ENCODE measurements at regions not wholly inside any gene's neighbourhood (a gene's known extent, or its start where the extent isn't known, plus 50 kb on each side); places are given as distances from the start of the nearest gene placed in this dataset.
"Not testable (repeated sequence)": the region's sequence is repeated elsewhere in the genome, so short reads cannot be mapped to it uniquely, and the experiment has no call there.

DNA sequence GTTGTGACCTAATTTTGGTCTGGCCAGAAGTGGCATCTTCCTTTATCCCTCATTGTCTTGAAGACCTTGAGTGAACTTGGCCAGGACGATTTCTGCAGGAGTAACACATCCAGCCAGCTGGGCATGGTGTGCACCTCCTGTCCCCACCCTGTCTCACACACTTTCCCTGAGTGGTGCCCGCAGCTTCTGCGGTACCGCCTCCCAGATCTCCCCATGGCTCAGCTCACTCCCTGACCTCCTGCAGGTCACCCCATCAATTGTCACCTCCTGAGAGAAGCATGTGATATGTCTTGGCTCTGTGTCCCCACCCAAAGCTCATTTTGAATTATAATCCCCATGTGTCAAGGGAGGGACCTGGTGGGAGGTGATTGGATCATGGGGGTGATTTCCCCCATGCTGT is 50.2 kb upstream of the TP53I11 start:
- DNase-seq: no peak

DNA sequence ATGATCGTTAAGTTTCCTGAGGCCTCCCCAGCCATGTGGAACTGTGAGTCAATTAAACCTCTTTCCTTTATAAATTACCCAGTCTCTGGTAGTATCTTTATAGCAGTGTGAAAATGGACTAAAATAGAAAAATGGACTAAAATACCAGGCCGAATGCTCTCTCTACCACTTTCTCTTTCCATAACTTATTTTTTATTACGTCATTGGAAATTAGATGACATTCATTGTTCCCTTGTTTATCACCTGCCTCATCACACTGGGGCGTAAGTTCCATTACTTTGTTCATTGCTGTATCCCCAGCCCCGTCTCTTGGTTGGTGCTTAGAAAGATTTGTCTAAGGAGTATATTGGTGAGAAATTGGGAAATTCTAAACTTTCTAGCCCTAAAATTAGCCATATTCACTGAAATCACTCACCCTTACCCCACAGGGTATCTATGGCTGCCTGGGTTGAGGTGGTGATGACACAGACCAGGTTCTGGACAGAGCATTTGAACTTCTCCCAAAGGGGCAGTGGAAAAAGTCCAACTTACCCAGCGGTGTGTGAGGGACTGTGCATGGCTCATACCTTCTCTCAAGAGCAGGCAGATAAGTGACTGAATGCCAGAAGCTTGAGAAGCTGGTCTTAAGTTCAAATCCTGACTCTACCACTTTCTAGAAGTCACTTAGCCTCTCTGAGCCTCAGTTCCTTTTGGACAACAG is 50.9 kb upstream of the TP53I11 start:
- no peak for DNase-seq

DNA sequence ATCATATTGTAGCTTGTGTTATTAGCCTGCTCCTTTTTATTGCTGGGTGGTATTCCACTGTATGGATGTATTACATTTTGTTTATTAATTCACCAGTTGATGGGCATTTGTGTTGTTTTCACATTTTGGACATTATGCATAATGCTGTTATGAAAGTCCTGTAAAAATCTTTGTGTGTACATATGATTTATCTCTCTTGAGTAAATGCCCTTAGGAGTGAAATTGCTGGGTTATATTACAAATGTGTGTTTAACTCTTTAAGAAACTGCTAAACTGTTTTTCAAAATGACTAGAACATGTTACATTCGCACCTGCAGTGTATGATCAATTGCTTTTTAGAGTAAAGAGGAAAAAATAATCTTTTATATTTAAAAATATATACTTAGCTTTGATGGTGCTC is 54.4 kb upstream of the TP53I11 start:
- DNase-seq: no peak

DNA sequence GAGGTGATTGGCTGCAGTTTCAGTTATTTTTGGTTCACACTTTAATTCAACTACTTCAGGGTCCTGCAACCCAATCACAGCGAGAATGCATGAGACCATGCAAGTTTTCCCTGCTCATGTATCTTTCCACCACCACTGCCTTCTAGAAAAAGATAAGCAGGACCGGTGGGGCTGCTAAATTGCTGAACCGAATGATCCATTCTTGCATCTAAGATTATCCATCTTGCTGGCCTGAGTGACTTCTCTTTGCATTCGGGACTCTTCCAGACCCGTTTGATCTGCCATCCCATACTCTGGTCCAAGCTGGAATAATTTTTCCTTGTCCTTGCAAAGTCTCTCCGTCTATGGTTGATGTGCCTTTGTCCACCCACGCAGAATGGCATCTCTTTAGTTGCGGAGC is 56.3 kb upstream of the TP53I11 start:
- DNase-seq: no peak

DNA sequence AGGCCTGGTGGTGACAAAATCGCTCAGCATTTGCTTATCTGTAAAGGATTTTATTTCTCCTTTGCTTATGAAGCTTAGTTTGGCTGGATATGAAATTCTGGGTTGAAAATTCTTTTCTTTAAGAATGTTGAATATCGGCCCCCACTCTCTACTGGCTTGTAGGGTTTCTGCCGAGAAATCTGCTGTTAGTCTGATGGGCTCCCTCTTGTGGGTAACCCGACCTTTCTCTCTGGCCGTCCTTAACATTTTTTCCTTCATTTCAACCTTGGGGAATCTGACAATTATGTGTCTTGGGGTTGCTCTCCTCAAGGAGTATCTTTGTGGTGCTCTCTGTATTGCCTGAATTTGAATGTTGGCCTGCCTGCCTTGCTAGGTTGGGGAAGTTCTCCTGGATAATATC is 65.3 kb upstream of the TP53I11 start:
- DNase-seq: not testable (repeated sequence)

DNA sequence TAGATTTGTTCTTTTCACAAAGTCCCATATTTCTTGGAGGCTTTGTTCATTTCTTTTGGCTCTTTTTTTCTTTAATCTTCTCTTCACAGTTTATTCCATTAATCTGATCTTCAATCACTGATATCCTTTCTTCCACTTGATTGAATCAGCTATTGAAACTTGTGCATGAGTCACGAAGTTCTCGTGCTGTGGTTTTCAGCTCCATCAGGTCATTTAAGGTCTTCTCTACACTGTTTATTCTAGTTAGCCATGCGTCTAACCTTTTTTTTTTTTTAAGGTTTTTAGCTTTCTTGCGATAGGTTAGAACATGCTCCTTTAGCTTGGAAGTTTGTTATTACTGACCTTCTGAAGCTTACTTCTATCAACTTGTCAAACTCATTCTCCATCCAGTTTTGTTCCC is 65.8 kb upstream of the TP53I11 start:
- not testable (repeated sequence) for DNase-seq

DNA sequence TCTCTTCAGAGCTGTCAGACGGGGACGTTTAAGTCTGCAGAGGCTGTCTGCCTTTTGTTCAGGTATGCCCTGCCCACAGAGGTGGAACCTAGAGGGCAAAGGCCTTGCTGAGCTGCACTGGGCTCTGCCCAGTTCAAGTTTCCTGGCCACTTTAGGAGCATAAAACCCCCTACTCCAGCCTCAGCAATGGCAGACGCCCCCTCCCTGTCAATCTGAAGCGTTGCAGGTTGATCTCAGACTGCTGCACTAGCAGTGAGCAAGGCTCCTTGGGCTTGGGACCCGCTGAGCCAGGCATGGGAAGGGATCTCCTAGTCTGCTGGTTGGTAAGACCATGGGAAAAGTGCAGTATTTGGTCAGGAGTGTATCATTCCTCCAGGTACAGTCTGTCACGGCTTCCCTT is 66.6 kb upstream of the TP53I11 start:
- no peak for DNase-seq

DNA sequence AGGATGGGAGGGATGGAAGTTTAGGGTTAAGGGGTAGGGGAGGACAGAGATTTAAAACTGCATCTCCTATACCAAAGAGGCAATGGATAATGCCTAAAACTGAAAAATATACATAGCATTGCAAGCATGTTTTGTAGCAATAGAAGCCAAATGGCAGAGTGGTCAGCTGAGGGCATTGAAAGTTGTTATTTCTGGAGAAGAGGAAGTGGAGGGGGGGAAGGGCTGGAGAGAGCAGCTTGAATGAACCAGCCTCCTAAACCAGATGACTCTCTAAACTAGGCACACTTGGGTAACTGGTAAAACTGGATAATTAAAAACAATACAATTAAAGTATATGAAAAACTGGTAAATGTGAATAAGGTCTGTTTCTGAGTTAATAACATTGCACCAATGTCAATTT is 70.3 kb upstream of the TP53I11 start:
- peak; percentile 76 to 83 for DNase-seq

DNA sequence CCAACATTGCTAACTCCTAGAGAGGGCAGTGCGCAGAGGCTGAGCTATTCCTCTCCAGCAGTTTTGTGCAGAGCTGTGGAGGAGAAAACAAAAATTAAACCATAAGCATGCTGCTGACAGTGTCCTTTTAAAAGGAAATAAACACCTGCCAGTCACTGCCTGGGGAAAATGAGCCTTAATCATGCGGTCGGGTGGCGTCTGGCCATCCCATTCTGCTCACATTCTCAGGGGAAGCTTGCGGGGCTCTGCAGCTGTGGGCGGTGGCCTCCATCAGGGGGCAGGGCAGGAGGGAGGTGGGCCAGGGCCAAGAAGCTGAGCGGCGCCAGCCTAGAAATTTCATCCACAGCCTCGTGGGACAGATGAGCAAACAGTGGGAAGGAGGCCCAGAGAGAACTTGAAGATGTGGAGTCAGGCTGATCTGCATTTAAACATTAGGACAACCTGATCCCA is 71.0 kb upstream of the TP53I11 start:
- peak; percentile 45 to 72 for DNase-seq

DNA sequence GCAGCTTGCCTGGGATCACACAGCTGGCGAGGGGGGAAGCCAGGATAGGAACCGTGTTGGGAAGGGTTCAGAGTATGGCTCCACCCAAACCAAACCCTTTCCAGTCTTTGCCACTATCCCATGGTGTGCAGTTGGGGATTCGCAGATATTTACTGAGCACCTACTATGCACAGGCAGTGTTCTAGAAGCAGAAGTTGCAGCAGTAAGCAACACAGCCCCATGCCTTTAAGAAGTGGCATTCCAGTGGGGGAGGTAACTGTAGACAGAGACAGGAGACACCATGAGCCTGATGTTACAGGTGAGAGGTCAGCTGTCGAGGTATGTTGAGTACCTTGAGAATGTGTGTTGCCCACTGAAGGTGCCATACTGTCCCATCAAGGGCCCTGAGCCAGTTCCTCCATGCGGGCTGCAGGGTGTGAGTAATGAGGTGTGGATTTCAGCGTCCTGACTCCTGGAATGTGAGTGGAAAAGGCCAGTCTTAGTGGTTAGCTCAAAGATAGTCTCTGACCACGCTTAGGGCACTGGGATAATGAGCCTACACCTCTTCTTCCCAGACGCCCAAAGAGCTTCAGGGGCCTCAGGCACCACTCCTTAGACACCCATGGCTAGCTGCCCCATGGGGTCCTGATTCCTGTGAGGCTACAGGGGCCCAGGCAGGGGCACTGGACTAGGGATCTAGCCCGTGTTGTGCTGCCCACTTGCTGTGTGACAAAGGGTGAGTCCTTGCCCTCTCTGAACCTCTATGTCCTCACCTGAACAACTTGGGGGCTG is 71.8 kb upstream of the TP53I11 start:
- DNase-seq: no peak

DNA sequence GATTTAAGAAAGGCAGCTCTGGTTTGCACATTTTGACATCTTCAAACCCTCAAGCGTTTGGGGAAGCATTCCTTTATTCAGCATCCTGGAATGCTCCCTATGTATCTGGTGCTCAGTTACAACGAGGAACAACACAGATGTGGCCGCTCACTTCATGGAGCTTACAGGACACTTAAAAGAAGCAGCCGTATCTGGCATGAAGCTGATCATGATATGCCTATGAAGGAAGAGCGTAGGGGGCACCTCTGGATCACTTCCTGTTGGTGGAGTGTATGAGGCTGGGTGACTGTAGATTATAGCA is 72.3 kb upstream of the TP53I11 start:
- no peak for DNase-seq

DNA sequence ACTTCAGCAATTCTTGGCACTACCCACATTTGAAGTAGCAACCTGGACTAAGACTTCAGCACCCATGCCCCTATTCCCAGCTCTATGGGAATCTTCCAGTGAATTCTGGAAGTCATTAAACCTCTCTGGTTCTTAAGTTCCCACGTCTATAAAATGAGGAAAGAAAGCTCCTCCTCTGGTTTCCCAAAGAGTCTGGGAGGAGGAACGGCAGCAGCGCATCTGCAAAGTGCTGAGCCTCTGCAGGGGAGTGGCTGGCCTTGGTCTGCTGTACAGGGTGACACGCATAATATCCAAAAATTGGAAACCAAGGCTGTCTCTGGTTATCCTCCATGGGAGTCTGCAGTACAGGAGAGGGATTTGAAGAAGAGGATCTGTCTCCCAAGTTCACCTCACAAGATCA is 73.6 kb upstream of the TP53I11 start:
- no peak for DNase-seq

DNA sequence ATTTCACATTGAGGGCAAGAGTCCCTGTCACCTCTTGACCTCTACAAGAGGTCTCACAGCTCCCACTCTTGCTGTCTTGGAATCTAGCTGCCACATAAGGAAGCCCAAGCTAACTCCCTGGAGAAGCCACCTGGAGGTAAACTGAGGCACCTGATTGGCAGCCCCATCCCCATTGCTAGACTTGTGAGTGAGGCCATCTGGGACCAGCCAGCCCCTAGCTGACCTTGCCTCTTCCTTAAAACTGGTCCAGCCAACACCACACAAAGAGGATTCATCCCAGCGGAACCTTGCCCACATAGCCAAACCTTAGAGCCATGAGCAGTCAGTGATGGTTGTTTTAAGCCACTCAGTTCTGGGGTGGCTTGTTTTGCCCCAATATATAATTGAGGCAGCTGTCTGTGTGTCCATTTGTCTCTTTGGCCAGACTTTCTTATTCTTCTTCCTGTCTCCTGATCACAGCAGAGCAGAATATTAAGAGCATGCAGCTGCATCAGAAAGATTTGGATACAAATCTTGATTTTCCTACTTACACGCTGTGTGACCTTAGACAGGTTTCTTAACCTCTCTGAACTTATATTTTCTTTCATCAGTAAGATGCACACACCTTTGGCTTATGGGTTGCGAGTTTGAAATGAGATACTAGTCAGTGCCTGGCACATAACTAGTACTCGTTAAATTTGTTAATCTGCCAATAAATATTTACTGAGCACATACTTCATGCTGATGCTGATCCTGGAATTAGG is 74.3 kb upstream of the TP53I11 start:
- DNase-seq: no peak

DNA sequence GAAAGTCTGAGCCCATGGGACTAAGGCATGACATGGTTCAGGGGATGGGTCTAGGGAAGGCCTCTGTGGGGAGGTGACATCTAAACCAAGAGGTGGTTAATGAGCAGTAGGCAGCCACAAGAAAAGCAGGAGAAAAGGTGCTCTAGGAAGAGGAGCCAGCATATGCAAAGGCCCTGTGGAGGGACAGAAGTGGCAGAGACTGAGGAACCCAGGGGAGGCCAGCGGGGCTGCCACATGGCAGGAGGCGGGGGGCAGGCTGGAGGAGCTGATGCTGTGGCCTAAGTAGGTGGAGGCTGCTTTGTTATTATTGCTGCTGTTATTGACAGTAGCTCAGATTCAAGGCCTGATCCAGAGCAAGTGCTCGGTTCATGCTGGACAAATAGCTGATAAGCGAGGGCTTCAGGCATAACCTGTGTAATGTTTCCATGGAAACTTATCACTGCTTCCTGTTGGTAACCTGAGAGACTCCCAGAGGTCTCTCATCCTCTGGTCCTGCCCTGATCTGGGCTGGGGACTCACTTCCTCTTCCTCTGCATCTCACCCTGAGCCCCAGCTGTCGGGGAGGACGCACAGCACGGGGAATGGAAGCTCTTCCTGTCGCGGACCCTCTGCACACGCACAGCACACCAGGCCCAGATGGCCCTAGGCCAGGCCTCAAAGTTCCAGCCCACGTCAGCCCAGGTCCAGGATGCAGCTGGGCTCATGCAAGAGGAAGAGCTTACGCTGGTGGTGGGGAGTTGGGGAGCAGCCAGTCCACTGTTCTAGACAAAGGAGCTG is 75.2 kb upstream of the TP53I11 start:
- no peak for DNase-seq

DNA sequence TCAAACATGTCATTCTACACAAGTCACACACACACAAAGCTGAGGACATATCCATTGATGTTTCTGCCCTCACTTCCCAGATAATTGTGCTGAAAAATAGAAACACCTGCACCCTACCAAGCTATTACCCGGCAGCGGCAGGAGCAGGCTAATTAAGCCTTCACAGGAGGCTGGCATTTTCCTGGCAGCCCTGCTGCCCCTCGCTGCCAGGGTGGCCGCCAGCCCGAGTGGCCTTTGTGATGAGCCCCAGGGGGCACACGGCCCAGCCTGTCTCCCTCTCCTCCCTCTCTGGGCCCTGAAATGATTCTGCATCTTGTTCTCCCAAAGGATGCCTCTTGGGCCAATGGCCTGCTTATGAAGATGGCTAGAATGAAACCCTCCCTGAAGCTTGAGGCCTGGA is 76.2 kb upstream of the TP53I11 start:
- DNase-seq: no peak

DNA sequence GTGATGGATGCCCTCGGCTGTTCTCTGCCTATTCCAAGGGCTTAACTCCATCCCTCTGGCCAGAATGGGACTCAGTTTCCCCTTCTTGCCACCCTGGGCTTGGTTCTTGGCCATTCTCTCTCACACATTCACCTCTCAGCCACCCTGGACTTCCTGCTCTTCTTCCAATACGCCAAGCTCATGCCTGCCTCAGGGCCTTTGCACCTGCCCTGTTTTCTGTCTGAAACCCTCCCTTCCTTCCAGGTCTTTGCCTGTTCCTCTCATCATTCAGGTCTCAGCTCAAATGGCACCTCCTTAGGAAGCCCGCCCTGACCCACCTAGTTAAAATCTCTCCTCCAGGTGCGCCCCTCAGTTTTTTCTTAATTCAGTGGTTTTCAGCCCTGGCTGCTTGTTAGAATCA is 76.6 kb upstream of the TP53I11 start:
- DNase-seq: no peak

DNA sequence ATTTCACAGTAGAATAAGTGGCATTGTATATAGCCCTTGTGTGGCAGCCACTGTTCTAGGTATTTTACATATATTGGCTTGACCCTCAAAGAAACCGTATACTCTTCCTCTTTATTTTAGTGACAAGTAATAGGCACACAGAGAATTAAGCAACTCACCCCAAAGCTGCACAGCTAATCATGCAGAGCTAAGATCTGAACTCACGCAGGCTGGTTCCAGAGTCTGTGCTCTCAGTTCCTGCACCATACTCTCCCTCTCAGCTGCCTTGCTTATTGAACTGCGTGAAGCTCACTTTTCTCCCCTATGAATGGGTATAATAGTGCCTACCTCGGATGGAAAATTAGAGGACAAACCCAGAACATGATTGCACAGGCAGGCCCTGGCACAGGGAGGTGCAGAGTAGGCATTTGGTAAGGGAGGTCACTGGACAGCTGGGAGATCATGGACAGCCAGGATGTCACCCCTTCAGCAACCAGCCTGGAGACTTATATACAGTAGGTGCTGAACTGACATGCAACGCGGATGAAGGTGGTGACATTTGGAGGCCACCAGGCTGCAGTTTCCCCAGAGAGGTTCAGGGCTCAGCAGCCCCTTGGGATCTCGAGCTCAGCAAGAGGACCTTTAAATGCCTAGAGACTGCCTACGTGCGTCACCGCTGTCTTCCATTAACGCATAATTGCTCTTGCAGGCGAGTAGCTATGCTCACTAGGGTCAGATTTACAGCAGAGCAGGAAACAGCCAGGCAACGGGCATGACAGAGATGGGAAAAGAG is 78.4 kb upstream of the TP53I11 start:
- peak; percentile 46 to 56 for DNase-seq

DNA sequence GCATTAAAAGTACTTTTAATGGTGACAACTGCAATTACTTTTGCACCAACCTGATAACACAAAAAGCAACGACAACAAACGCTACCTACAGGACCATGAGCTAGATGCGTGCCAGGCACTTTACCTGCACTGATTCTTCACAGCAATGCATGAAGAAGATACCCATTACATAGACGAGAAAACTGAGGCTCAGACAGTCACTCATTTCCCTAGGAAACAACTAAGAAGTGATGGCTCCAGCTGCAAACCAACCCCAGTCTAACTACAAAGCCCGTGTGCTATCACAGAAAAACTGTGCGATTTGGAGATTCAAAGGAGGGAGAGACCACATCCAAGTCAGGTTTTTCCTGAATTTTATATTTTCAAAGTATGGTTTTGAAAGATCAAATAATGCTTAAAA is 80.1 kb upstream of the TP53I11 start:
- DNase-seq: no peak

DNA sequence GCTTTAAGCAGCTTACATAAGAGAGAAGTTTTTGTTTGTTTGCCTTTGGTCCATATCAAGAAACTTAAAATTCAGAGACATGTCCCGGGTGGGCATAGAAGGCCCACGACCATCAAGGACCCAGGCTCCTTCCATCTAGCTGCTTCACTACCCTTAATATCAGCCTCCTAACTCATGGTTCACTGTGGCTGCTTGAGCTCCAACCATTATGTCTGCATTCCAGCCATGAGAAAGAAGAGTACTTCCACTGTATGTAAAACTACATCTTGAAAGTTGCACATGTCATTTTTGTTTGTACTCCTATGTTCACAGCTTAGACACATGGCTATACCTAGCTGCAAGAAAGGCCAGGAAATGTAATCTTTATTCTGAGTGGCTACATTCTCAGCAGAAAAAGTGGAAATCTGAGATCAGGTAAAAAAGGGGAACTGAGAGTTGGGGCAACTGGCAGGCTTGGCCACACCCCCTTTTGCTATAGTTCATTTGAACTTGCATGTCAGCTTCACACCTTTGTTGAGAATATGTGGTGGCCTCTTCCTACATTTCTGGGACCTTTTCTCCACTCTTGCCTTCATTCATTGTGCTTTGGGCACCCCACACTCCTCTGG is 81.3 kb upstream of the TP53I11 start:
- peak; percentile 35 to 43 for DNase-seq

DNA sequence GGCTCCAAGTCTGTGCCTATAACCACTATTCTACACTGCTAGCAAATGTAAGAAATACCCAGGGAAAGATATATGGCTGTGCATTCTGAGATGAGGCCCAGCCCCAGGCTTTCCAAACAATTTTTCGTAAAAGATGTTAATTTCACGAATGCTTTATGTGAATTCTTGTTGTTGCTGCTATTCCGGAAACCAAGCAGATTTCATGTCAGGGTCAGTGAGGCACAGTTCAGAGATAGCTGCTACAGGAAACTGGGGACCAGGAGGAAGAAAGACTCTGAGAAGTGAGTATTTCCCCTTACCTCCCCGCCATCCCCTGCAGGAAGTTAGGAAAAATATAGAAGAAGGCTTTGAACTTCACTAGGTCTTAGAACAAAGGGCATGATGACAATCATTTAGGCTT is 84.7 kb upstream of the TP53I11 start:
- no peak for DNase-seq

DNA sequence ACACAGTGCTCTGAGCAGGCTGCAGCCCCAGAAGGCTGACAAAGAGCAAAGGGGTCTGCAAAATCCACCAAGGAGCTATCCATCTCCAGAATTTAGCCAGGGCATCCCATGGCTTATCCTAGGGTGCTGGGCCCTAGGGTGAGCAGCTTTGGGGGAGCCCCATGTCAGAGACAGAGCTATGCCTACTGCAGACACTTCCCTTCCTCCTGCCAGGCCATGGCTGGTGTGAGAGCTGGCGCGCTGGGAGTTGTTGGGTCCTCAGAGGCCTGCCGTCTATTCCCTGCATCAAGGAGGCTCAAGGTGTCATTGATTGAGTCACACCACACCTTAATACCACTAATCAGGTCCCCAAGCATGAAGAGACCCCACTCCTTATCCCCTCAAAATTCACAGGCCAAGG is 85.3 kb upstream of the TP53I11 start:
- no peak for DNase-seq

DNA sequence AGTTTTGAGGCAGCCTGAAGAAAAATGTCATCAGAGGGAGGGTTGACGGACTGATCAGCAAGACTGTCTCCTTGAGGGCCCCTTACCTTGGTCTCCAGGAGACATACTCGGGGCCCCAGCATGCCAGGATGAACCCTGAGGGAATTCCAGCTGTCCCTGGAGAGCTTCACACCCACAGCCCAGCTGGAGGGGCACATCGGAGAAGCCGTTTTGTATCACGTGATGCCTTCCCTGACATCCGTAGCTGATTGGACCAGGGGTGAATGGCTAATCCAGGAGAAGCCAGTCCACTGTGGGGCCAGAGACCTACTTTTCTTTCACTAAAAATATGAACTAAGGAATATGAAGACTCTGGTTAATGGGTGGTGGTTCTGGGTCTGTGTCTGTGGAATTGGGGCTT is 86.0 kb upstream of the TP53I11 start:
- no peak for DNase-seq
